ENCODE measurements at regions not wholly inside any gene's neighbourhood (a gene's known extent, or its start where the extent isn't known, plus 50 kb on each side); places are given as distances from the start of the nearest gene placed in this dataset.

- TF ChIP-seq, protein P1, sequence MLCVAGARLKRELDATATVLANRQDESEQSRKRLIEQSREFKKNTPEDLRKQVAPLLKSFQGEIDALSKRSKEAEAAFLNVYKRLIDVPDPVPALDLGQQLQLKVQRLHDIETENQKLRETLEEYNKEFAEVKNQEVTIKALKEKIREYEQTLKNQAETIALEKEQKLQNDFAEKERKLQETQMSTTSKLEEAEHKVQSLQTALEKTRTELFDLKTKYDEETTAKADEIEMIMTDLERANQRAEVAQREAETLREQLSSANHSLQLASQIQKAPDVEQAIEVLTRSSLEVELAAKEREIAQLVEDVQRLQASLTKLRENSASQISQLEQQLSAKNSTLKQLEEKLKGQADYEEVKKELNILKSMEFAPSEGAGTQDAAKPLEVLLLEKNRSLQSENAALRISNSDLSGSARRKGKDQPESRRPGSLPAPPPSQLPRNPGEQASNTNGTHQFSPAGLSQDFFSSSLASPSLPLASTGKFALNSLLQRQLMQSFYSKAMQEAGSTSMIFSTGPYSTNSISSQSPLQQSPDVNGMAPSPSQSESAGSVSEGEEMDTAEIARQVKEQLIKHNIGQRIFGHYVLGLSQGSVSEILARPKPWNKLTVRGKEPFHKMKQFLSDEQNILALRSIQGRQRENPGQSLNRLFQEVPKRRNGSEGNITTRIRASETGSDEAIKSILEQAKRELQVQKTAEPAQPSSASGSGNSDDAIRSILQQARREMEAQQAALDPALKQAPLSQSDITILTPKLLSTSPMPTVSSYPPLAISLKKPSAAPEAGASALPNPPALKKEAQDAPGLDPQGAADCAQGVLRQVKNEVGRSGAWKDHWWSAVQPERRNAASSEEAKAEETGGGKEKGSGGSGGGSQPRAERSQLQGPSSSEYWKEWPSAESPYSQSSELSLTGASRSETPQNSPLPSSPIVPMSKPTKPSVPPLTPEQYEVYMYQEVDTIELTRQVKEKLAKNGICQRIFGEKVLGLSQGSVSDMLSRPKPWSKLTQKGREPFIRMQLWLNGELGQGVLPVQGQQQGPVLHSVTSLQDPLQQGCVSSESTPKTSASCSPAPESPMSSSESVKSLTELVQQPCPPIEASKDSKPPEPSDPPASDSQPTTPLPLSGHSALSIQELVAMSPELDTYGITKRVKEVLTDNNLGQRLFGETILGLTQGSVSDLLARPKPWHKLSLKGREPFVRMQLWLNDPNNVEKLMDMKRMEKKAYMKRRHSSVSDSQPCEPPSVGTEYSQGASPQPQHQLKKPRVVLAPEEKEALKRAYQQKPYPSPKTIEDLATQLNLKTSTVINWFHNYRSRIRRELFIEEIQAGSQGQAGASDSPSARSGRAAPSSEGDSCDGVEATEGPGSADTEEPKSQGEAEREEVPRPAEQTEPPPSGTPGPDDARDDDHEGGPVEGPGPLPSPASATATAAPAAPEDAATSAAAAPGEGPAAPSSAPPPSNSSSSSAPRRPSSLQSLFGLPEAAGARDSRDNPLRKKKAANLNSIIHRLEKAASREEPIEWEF (CRISPR knock-in tag; IDR thresholded peaks at IDR 0.05): no peak
- TF ChIP-seq NFE2 (IDR thresholded peaks at IDR 0.05; ENCODE audit: low read depth) (no peak), ZNF197 (CRISPR knock-in tag; IDR thresholded peaks at IDR 0.05; ENCODE audit: low read depth) (no peak), POLR2A (conservative IDR thresholded peaks at IDR 0.05) (no peak), ETV6 (IDR thresholded peaks at IDR 0.05; ENCODE audit: borderline replicate concordance in 1 of 2, low read depth in 2 of 2, low read length in 1 of 2) (no peak), ETV6 (CRISPR knock-in tag; IDR thresholded peaks at IDR 0.05; ENCODE audit: borderline replicate concordance) (no peak)
- TF ChIP-seq, protein P2, sequence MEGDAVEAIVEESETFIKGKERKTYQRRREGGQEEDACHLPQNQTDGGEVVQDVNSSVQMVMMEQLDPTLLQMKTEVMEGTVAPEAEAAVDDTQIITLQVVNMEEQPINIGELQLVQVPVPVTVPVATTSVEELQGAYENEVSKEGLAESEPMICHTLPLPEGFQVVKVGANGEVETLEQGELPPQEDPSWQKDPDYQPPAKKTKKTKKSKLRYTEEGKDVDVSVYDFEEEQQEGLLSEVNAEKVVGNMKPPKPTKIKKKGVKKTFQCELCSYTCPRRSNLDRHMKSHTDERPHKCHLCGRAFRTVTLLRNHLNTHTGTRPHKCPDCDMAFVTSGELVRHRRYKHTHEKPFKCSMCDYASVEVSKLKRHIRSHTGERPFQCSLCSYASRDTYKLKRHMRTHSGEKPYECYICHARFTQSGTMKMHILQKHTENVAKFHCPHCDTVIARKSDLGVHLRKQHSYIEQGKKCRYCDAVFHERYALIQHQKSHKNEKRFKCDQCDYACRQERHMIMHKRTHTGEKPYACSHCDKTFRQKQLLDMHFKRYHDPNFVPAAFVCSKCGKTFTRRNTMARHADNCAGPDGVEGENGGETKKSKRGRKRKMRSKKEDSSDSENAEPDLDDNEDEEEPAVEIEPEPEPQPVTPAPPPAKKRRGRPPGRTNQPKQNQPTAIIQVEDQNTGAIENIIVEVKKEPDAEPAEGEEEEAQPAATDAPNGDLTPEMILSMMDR (IDR thresholded peaks at IDR 0.05 in 2 of 3, conservative IDR thresholded peaks at IDR 0.05 in 1 of 3; ENCODE audit: insufficient read depth in 2 of 3, low read depth in 1 of 3, low read length in 3 of 3): no peak
These were observed 68.1 kb upstream of the SLC12A2 start for GRCh38 chr5:128015478-128015877.
